Upper lobe of left lung (tissue), 6 donors: ENCODE measurements at regions not wholly inside any gene's neighbourhood (a gene's known extent, or its start where the extent isn't known, plus 50 kb on each side); places are given as distances from the start of the nearest gene placed in this dataset.
A peak's percentile ranks its signal among the peaks of the same experiment; 100 is the strongest.

Experiments
- ATAC-seq, 2 donors: fragments of 200-7000 bp; cut with Tn5 transposase; one replicate each; pipeline ENCODE4 v1.9.1; 2022; ENCODE audit warnings: mild to moderate bottlenecking in 2 of 2, moderate library complexity in 2 of 2; ENCODE audit not compliant: low FRiP score in 2 of 2
- DNase-seq, 2 donors: peaks; one replicate each; pipeline ENCODE4 v3.0.0-alpha.2; 2019 to 2020
- H3K27ac ChIP-seq, 4 donors: fragments of 200-600 bp; sonication (generic); one replicate each; pipeline ENCODE4 v1.5.1; 2016 to 2019
- H3K27me3 ChIP-seq, 4 donors: fragments of 200-600 bp; sonication (generic); one replicate each; pipeline ENCODE4 v1.5.1; 2017 to 2019
- H3K36me3 ChIP-seq, 4 donors: fragments of 200-600 bp; sonication (generic); one replicate each; pipeline ENCODE4 v1.5.1; 2016 to 2019
- H3K4me1 ChIP-seq, 4 donors: fragments of 200-600 bp; sonication (generic); one replicate each; pipeline ENCODE4 v1.5.1; 2018 to 2019
- H3K4me3 ChIP-seq, 4 donors: fragments of 200-600 bp; sonication (generic); one replicate each; pipeline ENCODE4 v1.5.1; 2017 to 2019; ENCODE audit warnings: mild to moderate bottlenecking in 2 of 4, moderate library complexity in 1 of 4
- H3K9me3 ChIP-seq, 4 donors: fragments of 200-600 bp; sonication (generic); one replicate each; pipeline ENCODE4 v1.5.1; 2018 to 2019
- EP300 ChIP-seq, 4 donors: sonication (generic); formaldehyde crosslinking; IDR thresholded peaks; one replicate each; pipeline ENCODE4 v1.5.1; 2017; ENCODE audit warnings: antibody characterized with exemption in 4 of 4, control low read depth in 2 of 4
- POLR2A ChIP-seq, 4 donors: fragments of 450-650 bp; IDR thresholded peaks; one replicate each; pipeline ENCODE4 v1.5.1; 2016 to 2017; ENCODE audit warnings: antibody characterized with exemption in 4 of 4, mild to moderate bottlenecking in 2 of 4
- POLR2AphosphoS5 ChIP-seq, 2 donors: sonication (generic); formaldehyde crosslinking; IDR thresholded peaks; one replicate each; pipeline ENCODE4 v1.5.1; 2017; ENCODE audit warnings: antibody characterized with exemption in 2 of 2
- WGBS, 2 donors: methylation state at CpG; one replicate each; pipeline ENCODE4 v1.1.5; 2017 to 2018; 5-methylcytosine and 5-hydroxymethylcytosine counted together
- TF ChIP-seq, protein P1 (sequence below), 6 experiments: fragments of 450-650 bp in 4 of 6; fragments of 200-600 bp in 2 of 6; sonication (generic) in 2 of 6; IDR thresholded peaks; one replicate each; pipeline ENCODE4 v1.5.1; 2016 to 2019; ENCODE audit warnings: antibody characterized with exemption in 6 of 6
- donor health status: DM: no; HTN: no; CAD: no; lungs with moderate emphysema.
- donor health status: DM: no; HTN: yes; CAD: no; lungs with severe emphysema.

DNA sequence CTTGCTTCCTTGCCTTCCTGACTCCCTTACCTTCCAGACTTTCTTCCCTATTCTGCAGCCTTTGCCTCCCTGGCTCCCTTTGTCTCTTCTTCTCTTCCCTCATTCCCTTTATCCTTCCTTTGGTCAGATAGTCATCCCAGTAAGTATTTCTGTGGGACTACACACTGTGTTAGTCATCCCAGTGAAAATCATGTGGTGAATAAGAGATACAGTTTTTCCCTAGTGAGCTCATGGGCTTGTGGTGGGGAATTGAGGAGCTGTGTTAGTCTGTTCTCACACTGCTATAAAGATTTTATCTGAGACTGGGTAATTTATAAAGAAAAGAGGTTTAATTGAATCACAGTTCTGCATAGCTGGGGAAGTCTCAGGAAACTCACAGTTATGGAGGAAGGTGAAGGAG, 109.8 kb upstream of the EDIL3 start:
- no peaks in the 10 kb centered on the region for H3K9me3 ChIP-seq
- no peak for TF ChIP-seq EP300 (IDR thresholded peaks at IDR 0.05)
- H3K36me3 ChIP-seq, result no peaks in the 10 kb centered on the region
- DNase-seq, result no peak
- no peaks in the 10 kb centered on the region for H3K27me3 ChIP-seq
- peak in 1 of 2 donors; percentile 48 for ATAC-seq
- no peak overlapping the region for H3K27ac ChIP-seq
- no peaks in the 10 kb centered on the region for H3K4me1 ChIP-seq
- H3K4me3 ChIP-seq, result no peak overlapping the region

- H3K27ac ChIP-seq, result no peak overlapping the region
- ATAC-seq, result peak in 1 of 2 donors; percentile 86
Measured at GRCh38 chr5:84487963-84488362, 103.3 kb upstream of the EDIL3 start.

DNA sequence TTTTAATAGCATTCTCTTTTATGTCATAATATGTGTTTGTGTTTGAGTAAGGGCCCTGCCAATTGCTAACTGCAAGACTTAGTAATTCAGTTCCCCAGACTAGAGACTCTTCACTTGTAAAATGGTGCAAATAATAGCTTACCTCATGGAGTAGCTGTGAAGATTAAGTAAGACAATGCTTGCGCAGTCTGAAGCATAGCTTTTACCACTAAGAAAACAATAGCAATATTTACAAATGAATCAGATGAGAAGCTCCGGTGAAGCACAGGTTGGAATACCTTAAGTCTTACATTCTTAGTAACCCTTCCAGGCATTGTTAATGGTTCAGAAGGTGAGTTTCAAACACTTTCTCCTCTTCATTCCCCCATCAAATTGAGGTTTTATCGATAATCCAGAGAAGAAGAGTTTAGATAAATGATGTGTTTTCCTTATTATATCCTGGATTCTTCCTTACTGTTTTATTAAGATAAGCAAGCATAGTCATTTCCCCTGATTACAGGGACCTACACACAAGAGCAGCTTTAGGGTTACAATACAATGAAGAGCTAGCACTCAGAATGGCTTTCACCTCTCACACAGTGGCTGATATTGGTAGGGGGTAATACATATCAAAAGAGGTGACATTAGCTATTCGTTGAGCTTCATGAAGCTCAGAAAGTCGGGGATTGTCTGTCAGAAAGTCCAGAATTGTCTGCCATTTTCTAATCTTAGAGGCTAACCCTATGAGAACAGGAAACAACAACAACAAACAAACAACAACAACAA, 96.4 kb upstream of the EDIL3 start:
- Histone ChIP-seq H3K9me3 (no peaks in the 10 kb centered on the region), H3K27ac (no peak overlapping the region), H3K4me1 (no peaks in the 10 kb centered on the region), H3K27me3 (no peaks in the 10 kb centered on the region), H3K4me3 (no peak overlapping the region), H3K36me3 (no peaks in the 10 kb centered on the region)
- no peak for TF ChIP-seq POLR2A (IDR thresholded peaks at IDR 0.05)
- TF ChIP-seq POLR2AphosphoS5 (IDR thresholded peaks at IDR 0.05), result no peak
- TF ChIP-seq EP300 (IDR thresholded peaks at IDR 0.05), result no peak
- TF ChIP-seq, protein P1, sequence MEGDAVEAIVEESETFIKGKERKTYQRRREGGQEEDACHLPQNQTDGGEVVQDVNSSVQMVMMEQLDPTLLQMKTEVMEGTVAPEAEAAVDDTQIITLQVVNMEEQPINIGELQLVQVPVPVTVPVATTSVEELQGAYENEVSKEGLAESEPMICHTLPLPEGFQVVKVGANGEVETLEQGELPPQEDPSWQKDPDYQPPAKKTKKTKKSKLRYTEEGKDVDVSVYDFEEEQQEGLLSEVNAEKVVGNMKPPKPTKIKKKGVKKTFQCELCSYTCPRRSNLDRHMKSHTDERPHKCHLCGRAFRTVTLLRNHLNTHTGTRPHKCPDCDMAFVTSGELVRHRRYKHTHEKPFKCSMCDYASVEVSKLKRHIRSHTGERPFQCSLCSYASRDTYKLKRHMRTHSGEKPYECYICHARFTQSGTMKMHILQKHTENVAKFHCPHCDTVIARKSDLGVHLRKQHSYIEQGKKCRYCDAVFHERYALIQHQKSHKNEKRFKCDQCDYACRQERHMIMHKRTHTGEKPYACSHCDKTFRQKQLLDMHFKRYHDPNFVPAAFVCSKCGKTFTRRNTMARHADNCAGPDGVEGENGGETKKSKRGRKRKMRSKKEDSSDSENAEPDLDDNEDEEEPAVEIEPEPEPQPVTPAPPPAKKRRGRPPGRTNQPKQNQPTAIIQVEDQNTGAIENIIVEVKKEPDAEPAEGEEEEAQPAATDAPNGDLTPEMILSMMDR (IDR thresholded peaks at IDR 0.05), result no peak
- ATAC-seq, result no peak
- WGBS, 2 donors, result 61 to 64% methylated on average over 5 of the region's 5 CpGs
- DNase-seq, result no peak

More at GRCh38 chr5:84487963-84488362, 103.3 kb upstream of the EDIL3 start:
- H3K9me3 ChIP-seq, result no peaks in the 10 kb centered on the region
- no peaks in the 10 kb centered on the region for H3K36me3 ChIP-seq
- no peak for TF ChIP-seq POLR2AphosphoS5 (IDR thresholded peaks at IDR 0.05)
- TF ChIP-seq, protein P1 (IDR thresholded peaks at IDR 0.05), result no peak
- no peak for TF ChIP-seq EP300 (IDR thresholded peaks at IDR 0.05)
- no peak for TF ChIP-seq POLR2A (IDR thresholded peaks at IDR 0.05)
- no peak for DNase-seq
- no peak overlapping the region for H3K4me3 ChIP-seq
- no peaks in the 10 kb centered on the region for H3K4me1 ChIP-seq
- no peaks in the 10 kb centered on the region for H3K27me3 ChIP-seq

- no peaks in the 10 kb centered on the region for H3K27me3 ChIP-seq
- TF ChIP-seq POLR2AphosphoS5 (IDR thresholded peaks at IDR 0.05) (no peak), EP300 (IDR thresholded peaks at IDR 0.05) (no peak), POLR2A (IDR thresholded peaks at IDR 0.05) (no peak)
- TF ChIP-seq, protein P1 (IDR thresholded peaks at IDR 0.05), result no peak
- 91 to 92% methylated on average over 1 of the region's 1 CpG for WGBS, 2 donors
- no peak overlapping the region for H3K4me3 ChIP-seq
- no peaks in the 10 kb centered on the region for H3K4me1 ChIP-seq
- H3K9me3 ChIP-seq, result no peaks in the 10 kb centered on the region
- H3K36me3 ChIP-seq, result no peaks in the 10 kb centered on the region
- no peak for DNase-seq
- no peak for ATAC-seq
- no peak overlapping the region for H3K27ac ChIP-seq
Measured at GRCh38 chr5:84478603-84479002, 93.9 kb upstream of the EDIL3 start.

DNA sequence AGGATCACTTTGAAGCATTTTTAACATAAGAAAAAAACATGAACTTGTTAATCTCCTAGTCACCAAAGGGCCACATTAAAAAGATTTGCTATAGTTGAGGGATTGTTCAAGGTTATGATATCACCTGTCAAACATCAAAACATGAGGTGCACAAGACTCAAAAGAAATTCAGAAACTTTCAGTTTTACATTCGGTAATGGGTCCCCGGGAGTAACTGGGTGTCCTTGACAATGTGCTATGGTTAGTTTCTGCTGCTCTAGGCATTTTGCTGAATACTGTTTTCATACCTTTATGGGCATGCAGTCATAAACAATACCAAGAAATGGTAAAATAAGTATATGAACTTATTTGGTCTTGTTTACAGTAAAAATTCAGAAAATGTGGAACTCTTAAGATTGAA, 92.8 kb upstream of the EDIL3 start:
- no peaks in the 10 kb centered on the region for H3K27me3 ChIP-seq
- no peak overlapping the region for H3K4me3 ChIP-seq
- ATAC-seq (no peak), DNase-seq (no peak)
- 88 to 93% methylated on average over 2 of the region's 2 CpGs for WGBS, 2 donors
- H3K9me3 ChIP-seq, result no peaks in the 10 kb centered on the region
- no peaks in the 10 kb centered on the region for H3K4me1 ChIP-seq
- no peak overlapping the region for H3K27ac ChIP-seq
- TF ChIP-seq, protein P1 (IDR thresholded peaks at IDR 0.05), result no peak
- TF ChIP-seq EP300 (IDR thresholded peaks at IDR 0.05), result no peak
- no peak for TF ChIP-seq POLR2A (IDR thresholded peaks at IDR 0.05)
- no peaks in the 10 kb centered on the region for H3K36me3 ChIP-seq
